Endothelial cell of umbilical vein (primary cell): ENCODE measurements at regions not wholly inside any gene's neighbourhood (a gene's known extent, or its start where the extent isn't known, plus 50 kb on each side); places are given as distances from the start of the nearest gene placed in this dataset.

Experiments
- EZH2 ChIP-seq: IDR thresholded peaks from 2 replicates; pipeline ENCODE4 v1.6.1; 2012; ENCODE audit warnings: borderline replicate concordance, low read depth, mild to moderate bottlenecking, moderate library complexity, low read length, inconsistent platforms; ENCODE audit not compliant: severe bottlenecking
- FOS ChIP-seq: IDR thresholded peaks from 2 replicates; pipeline ENCODE4 v1.6.1; 2011; ENCODE audit warnings: mild to moderate bottlenecking, low read length, moderate library complexity, borderline replicate concordance; ENCODE audit not compliant: insufficient read depth
- GATA2 ChIP-seq: IDR thresholded peaks from 2 replicates; pipeline ENCODE4 v1.7.0; 2011; ENCODE audit warnings: low read depth, mild to moderate bottlenecking, moderate library complexity, mixed read lengths, low read length; ENCODE audit not compliant: insufficient read length, insufficient read depth
- JUN ChIP-seq: IDR thresholded peaks from 2 replicates; pipeline ENCODE4 v1.6.1; 2011; ENCODE audit warnings: borderline replicate concordance, low read depth; ENCODE audit not compliant: insufficient read length, insufficient read depth
- MAX ChIP-seq: IDR thresholded peaks from 2 replicates; pipeline ENCODE4 v1.6.1; 2011; ENCODE audit not compliant: insufficient read depth, insufficient read length
- MYC ChIP-seq: IDR thresholded peaks from one replicate; pipeline ENCODE4 v1.6.1; 2011; ENCODE audit warnings: mild to moderate bottlenecking, low read depth, low read length
- POLR2A ChIP-seq: IDR thresholded peaks from 2 replicates; pipeline ENCODE4 v1.6.1; 2012; ENCODE audit warnings: low read depth, mild to moderate bottlenecking, control low read depth, low read length
- POLR2AphosphoS5 ChIP-seq: IDR thresholded peaks from 2 replicates; pipeline ENCODE4 v1.6.1; 2012; ENCODE audit warnings: low read depth, mild to moderate bottlenecking, control low read depth, low read length, moderate library complexity; ENCODE audit not compliant: insufficient read depth
- TF ChIP-seq, protein P1 (sequence below), 2 donors: IDR thresholded peaks; 1 replicate in 1 of 2; 2 replicates in 1 of 2; pipeline ENCODE4 v1.5.1; 2011; ENCODE audit warnings: low read length in 2 of 2, mild to moderate bottlenecking in 2 of 2, moderate library complexity in 2 of 2, control low read depth in 1 of 2, inconsistent platforms in 1 of 2, low read depth in 1 of 2; ENCODE audit not compliant: insufficient read depth in 1 of 2; ENCODE audit errors: extremely low read depth in 1 of 2

DNA sequence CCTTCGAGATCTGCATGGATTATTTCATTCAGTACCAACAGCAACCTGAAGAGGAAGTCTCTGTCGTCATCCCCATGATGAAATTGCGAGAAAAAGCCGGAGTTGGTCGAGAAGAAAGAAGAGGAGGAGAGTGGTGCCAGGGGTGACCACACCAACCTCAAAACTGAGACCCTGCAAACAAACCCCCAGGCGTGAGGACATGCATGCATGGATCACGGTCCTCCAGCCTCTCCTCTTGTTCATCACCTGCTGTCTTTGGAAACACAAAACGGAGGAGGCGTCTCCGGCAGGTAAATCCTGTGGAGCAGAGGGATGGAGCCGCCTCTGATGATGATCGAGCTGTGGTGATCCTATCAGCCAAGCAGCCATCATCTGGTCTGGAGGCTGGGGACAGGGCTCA lies 114.4 kb upstream of the IRX2 start:
- TF ChIP-seq, protein P1, sequence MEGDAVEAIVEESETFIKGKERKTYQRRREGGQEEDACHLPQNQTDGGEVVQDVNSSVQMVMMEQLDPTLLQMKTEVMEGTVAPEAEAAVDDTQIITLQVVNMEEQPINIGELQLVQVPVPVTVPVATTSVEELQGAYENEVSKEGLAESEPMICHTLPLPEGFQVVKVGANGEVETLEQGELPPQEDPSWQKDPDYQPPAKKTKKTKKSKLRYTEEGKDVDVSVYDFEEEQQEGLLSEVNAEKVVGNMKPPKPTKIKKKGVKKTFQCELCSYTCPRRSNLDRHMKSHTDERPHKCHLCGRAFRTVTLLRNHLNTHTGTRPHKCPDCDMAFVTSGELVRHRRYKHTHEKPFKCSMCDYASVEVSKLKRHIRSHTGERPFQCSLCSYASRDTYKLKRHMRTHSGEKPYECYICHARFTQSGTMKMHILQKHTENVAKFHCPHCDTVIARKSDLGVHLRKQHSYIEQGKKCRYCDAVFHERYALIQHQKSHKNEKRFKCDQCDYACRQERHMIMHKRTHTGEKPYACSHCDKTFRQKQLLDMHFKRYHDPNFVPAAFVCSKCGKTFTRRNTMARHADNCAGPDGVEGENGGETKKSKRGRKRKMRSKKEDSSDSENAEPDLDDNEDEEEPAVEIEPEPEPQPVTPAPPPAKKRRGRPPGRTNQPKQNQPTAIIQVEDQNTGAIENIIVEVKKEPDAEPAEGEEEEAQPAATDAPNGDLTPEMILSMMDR (IDR thresholded peaks at IDR 0.05; ENCODE audit: extremely low read depth in 1 of 2, insufficient read depth in 1 of 2, low read depth in 1 of 2, low read length in 2 of 2): no peak
- no peak for TF ChIP-seq EZH2
- no peak for TF ChIP-seq MAX
- TF ChIP-seq POLR2A: no peak
- no peak for TF ChIP-seq POLR2AphosphoS5
- TF ChIP-seq MYC: no peak
- no peak for TF ChIP-seq JUN
- TF ChIP-seq GATA2: no peak
- no peak for TF ChIP-seq FOS
